ENCODE measurements at regions not wholly inside any gene's neighbourhood (a gene's known extent, or its start where the extent isn't known, plus 50 kb on each side); places are given as distances from the start of the nearest gene placed in this dataset.
"Not testable (repeated sequence)": the region's sequence is repeated elsewhere in the genome, so short reads cannot be mapped to it uniquely, and the experiment has no call there.

- H3K36me3 Mint-ChIP-seq (ENCODE audit: low read depth); H3K9me3 Mint-ChIP-seq; DNase-seq (ENCODE audit: low spot score); H3K4me3 Mint-ChIP-seq; H3K4me1 Mint-ChIP-seq (ENCODE audit: low read depth); H3K27me3 Mint-ChIP-seq (ENCODE audit: insufficient read depth); intact Hi-C loops (cut with micrococcal nuclease): not testable (repeated sequence)
- H3K27ac Mint-ChIP-seq = peak overlapping the region; percentile 3
These were observed 182.2 kb downstream of the NRN1 start for GRCh38 chr6:5824382-5824983.
